IMR-90 (cell line): ENCODE measurements at regions not wholly inside any gene's neighbourhood (a gene's known extent, or its start where the extent isn't known, plus 50 kb on each side); places are given as distances from the start of the nearest gene placed in this dataset.

ENCODE experiments used
- RAD21 ChIP-seq: IDR thresholded peaks from 2 replicates; pipeline ENCODE4 v1.6.1; 2012; ENCODE audit warnings: low read length, improper control_type of control experiment
- USF2 ChIP-seq: fragments of 150-350 bp; IDR thresholded peaks from 2 replicates; pipeline ENCODE4 v1.6.1; 2017; ENCODE audit warnings: mild to moderate bottlenecking, antibody characterized with exemption, low read length, low read depth
- TF ChIP-seq, protein P1 (sequence below): conservative IDR thresholded peaks from 2 replicates; pipeline ENCODE4 v1.5.1; 2012; ENCODE audit warnings: mild to moderate bottlenecking, low read depth, low read length, improper control_type of control experiment

- TF ChIP-seq, protein P1, sequence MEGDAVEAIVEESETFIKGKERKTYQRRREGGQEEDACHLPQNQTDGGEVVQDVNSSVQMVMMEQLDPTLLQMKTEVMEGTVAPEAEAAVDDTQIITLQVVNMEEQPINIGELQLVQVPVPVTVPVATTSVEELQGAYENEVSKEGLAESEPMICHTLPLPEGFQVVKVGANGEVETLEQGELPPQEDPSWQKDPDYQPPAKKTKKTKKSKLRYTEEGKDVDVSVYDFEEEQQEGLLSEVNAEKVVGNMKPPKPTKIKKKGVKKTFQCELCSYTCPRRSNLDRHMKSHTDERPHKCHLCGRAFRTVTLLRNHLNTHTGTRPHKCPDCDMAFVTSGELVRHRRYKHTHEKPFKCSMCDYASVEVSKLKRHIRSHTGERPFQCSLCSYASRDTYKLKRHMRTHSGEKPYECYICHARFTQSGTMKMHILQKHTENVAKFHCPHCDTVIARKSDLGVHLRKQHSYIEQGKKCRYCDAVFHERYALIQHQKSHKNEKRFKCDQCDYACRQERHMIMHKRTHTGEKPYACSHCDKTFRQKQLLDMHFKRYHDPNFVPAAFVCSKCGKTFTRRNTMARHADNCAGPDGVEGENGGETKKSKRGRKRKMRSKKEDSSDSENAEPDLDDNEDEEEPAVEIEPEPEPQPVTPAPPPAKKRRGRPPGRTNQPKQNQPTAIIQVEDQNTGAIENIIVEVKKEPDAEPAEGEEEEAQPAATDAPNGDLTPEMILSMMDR: no peak
- TF ChIP-seq RAD21 (no peak), USF2 (no peak)
These were observed 322.5 kb upstream of the SORL1-AS1 start for GRCh38 chr11:121775276-121775675.
